Loucy (cell line): ENCODE measurements at regions not wholly inside any gene's neighbourhood (a gene's known extent, or its start where the extent isn't known, plus 50 kb on each side); places are given as distances from the start of the nearest gene placed in this dataset.

Source experiments
- CTCF ChIP-seq: fragments of 200-600 bp; sonication (generic); conservative IDR thresholded peaks from 2 replicates; pipeline ENCODE4 v1.5.1; 2014; ENCODE audit warnings: mild to moderate bottlenecking, antibody characterized with exemption, low read length
- EZH2phosphoT487 ChIP-seq: fragments of 200-600 bp; IDR thresholded peaks from 2 replicates; pipeline ENCODE4 v1.6.1; 2018; ENCODE audit warnings: antibody characterized with exemption, mild to moderate bottlenecking, moderate library complexity, borderline replicate concordance

- TF ChIP-seq CTCF (no peak), EZH2phosphoT487 (no peak)
Observed at GRCh38 chr9:12903316-12903715, 128.5 kb downstream of the LURAP1L start.
